Panc1 (cell line): ENCODE measurements at regions not wholly inside any gene's neighbourhood (a gene's known extent, or its start where the extent isn't known, plus 50 kb on each side); places are given as distances from the start of the nearest gene placed in this dataset.

ENCODE experiments used
- ATAC-seq: fragments of 200-7000 bp; cut with Tn5 transposase; 2 replicates; pipeline ENCODE4 v1.9.1; 2020; ENCODE audit warnings: mild to moderate bottlenecking, moderate library complexity
- BruUV-seq: library from RNA; stranded (reverse); fragments of 400-500 nt; replicated peaks from 2 replicates; lab custom pipeline; 2021; lab: Mats Ljungman, UMichigan
- CTCF ChIA-PET: fragments of 300-600 bp; sonication (Branson Sonifier 250); formaldehyde crosslinking; loops from one replicate; lab custom pipeline; 2022; ENCODE audit warnings: antibody characterized with exemption; lab: Charles Lee
- POLR2A ChIA-PET: fragments of 300-600 bp; sonication (Branson Sonifier 250); formaldehyde crosslinking; loops from one replicate; lab custom pipeline; 2022; ENCODE audit warnings: antibody characterized with exemption; lab: Charles Lee
- DNase-seq: peaks from one replicate; pipeline ENCODE4 v3.0.0-alpha.2; 2010; ENCODE audit warnings: low read depth, low spot score
- H3K27ac ChIP-seq: 2 replicates; pipeline ENCODE4 v1.5.1; 2011; ENCODE audit warnings: mild to moderate bottlenecking, low read length, inconsistent platforms
- H3K27me3 ChIP-seq: fragments of 200-500 bp; sonication (Bioruptor generic); 2 replicates; pipeline ENCODE4 v1.6.0; 2014; ENCODE audit warnings: low read length, inconsistent platforms; ENCODE audit not compliant: control insufficient read depth, insufficient read depth
- H3K36me3 ChIP-seq: fragments of 200-500 bp; sonication (Bioruptor generic); 2 replicates; pipeline ENCODE4 v1.5.1; 2014; ENCODE audit warnings: inconsistent platforms, mild to moderate bottlenecking, low read length, moderate library complexity; ENCODE audit not compliant: control insufficient read depth, insufficient read depth
- H3K4me1 ChIP-seq: 2 replicates; pipeline ENCODE4 v1.5.1; 2011; ENCODE audit warnings: inconsistent platforms, mild to moderate bottlenecking, low read length, moderate library complexity; ENCODE audit not compliant: control insufficient read depth, insufficient read depth
- H3K4me3 ChIP-seq, 2 experiments: 2 replicates each; pipeline ENCODE4 v1.5.1; 2011 to 2012; ENCODE audit warnings: low read depth in 2 of 2, low read length in 2 of 2, mild to moderate bottlenecking in 2 of 2, inconsistent platforms in 1 of 2, moderate library complexity in 1 of 2
- H3K9me3 ChIP-seq: fragments of 200-500 bp; sonication (Bioruptor generic); 2 replicates; pipeline ENCODE4 v1.5.1; 2014; ENCODE audit warnings: low read depth, mild to moderate bottlenecking, inconsistent platforms, low read length, moderate library complexity; ENCODE audit not compliant: control insufficient read depth, insufficient read depth
- CTCF ChIP-seq: fragments of 450-650 bp; IDR thresholded peaks from 2 replicates; pipeline ENCODE4 v1.5.1; 2017; ENCODE audit warnings: mild to moderate bottlenecking
- POLR2AphosphoS5 ChIP-seq: IDR thresholded peaks from 2 replicates; pipeline ENCODE4 v1.6.1; 2012; ENCODE audit warnings: mild to moderate bottlenecking, low read depth, low read length, moderate library complexity
- REST ChIP-seq, 2 experiments: IDR thresholded peaks; 2 replicates each; pipeline ENCODE4 v1.6.1; 2011 to 2012; ENCODE audit warnings: low read depth in 2 of 2, control low read depth in 1 of 2, low read length in 1 of 2, mild to moderate bottlenecking in 1 of 2, moderate library complexity in 1 of 2; ENCODE audit not compliant: insufficient read depth in 1 of 2
- SIN3A ChIP-seq: IDR thresholded peaks from 2 replicates; pipeline ENCODE4 v1.6.1; 2012; ENCODE audit warnings: low read depth, mild to moderate bottlenecking, low read length, moderate library complexity, borderline replicate concordance; ENCODE audit not compliant: insufficient read depth
- TCF7L2 ChIP-seq: IDR thresholded peaks from 2 replicates; pipeline ENCODE4 v1.6.1; 2011; ENCODE audit warnings: mild to moderate bottlenecking, low read depth, low read length, inconsistent platforms
- in situ Hi-C: cut with HindIII; loops from 2 replicates; pipeline ENCODE4 v1.10.0; 2016; ENCODE audit warnings: low sequenced_read_pairs, low pct_unique_long_range_greater_than_20kb
- intact Hi-C: fragments of 100-400 bp; cut with micrococcal nuclease; formaldehyde crosslinking; loops from one replicate; pipeline ENCODE4 v1.10.0; 2022; ENCODE audit not compliant: unreplicated experiment

GRCh38 chr19:31543456-31543855, 194.2 kb upstream of the TSHZ3 start:
- in situ Hi-C loops = no loop called here
- no peak for DNase-seq
- intact Hi-C loops = no loop called here

GRCh38 chr19:31545777-31546176, 196.5 kb upstream of the TSHZ3 start:
- H3K36me3 ChIP-seq = no peaks in the 10 kb centered on the region
- no peak overlapping the region for H3K27ac ChIP-seq
- H3K4me3 ChIP-seq = no peak overlapping the region
- no peaks in the 10 kb centered on the region for H3K9me3 ChIP-seq
- peaks cover 1% of the 10 kb centered on the region; the same call in 1 of the 2 replicates for H3K27me3 ChIP-seq
- ChIA-PET POLR2A (no interaction called here), CTCF (interaction anchor here (0.7 kb wide), 1 partner anchor 76 kb away, joined by 3 read pairs; no protein-coding TSS in a partner anchor)
- intact Hi-C loops (no loop called here), in situ Hi-C loops (no loop called here)
- TF ChIP-seq POLR2AphosphoS5 (no peak), CTCF (no peak), REST (IDR thresholded peaks at IDR 0.05; ENCODE audit: insufficient read depth in 1 of 2, low read depth in 2 of 2, low read length in 1 of 2) (no peak), TCF7L2 (no peak), SIN3A (no peak)
- BruUV-seq = no TSS peak
- DNase-seq (no peak), ATAC-seq (no peak)
- H3K4me1 ChIP-seq = no peaks in the 10 kb centered on the region

More at GRCh38 chr19:31543456-31543855, 194.2 kb upstream of the TSHZ3 start:
- ATAC-seq = no peak
- H3K9me3 ChIP-seq = no peaks in the 10 kb centered on the region
- TF ChIP-seq REST (IDR thresholded peaks at IDR 0.05; ENCODE audit: insufficient read depth in 1 of 2, low read depth in 2 of 2, low read length in 1 of 2) (no peak), SIN3A (no peak), CTCF (no peak), POLR2AphosphoS5 (no peak), TCF7L2 (no peak)
- BruUV-seq = no TSS peak
- no peaks in the 10 kb centered on the region for H3K4me1 ChIP-seq
- no peaks in the 10 kb centered on the region for H3K36me3 ChIP-seq
- peaks cover 2% of the 10 kb centered on the region; the same call in 1 of the 2 replicates for H3K27me3 ChIP-seq
- H3K27ac ChIP-seq = no peak overlapping the region
- ChIA-PET CTCF (no interaction called here), POLR2A (interaction anchor here (0.6 kb wide), 1 partner anchor 23 kb away, joined by 4 read pairs; no protein-coding TSS in a partner anchor)
- no peak overlapping the region for H3K4me3 ChIP-seq
